ENCODE measurements at regions not wholly inside any gene's neighbourhood (a gene's known extent, or its start where the extent isn't known, plus 50 kb on each side); places are given as distances from the start of the nearest gene placed in this dataset.
"Not testable (repeated sequence)": the region's sequence is repeated elsewhere in the genome, so short reads cannot be mapped to it uniquely, and the experiment has no call there.

- TF ChIP-seq CTCF (IDR thresholded peaks at IDR 0.05 in 8 of 11, conservative IDR thresholded peaks at IDR 0.05 in 3 of 11); POLR2A (IDR thresholded peaks at IDR 0.05); POLR2AphosphoS5 (IDR thresholded peaks at IDR 0.05): not testable (repeated sequence)
Observed at GRCh38 chr15:22235261-22235930, 155.1 kb downstream of the OR4M2 start.

Measured in spleen (tissue), 7 donors.